Fibroblast of lung (primary cell): ENCODE measurements at regions not wholly inside any gene's neighbourhood (a gene's known extent, or its start where the extent isn't known, plus 50 kb on each side); places are given as distances from the start of the nearest gene placed in this dataset.

Source experiments
- CTCF ChIP-seq, 2 donors: IDR thresholded peaks in 1 of 2; conservative IDR thresholded peaks in 1 of 2; 1 replicate in 1 of 2; 2 replicates in 1 of 2; pipeline ENCODE4 v1.5.1; 2011 to 2012; ENCODE audit warnings: low read length in 2 of 2, control low read depth in 1 of 2, inconsistent platforms in 1 of 2, low read depth in 1 of 2, mild to moderate bottlenecking in 1 of 2
- EZH2 ChIP-seq: IDR thresholded peaks from 2 replicates; pipeline ENCODE4 v1.5.1; 2012; ENCODE audit warnings: low read length, control low read depth, mild to moderate bottlenecking; ENCODE audit errors: missing control alignments

GRCh38 chr6:140009286-140009685 is 634.8 kb upstream of the CITED2 start:
- TF ChIP-seq CTCF (conservative IDR thresholded peaks at IDR 0.05 in 1 of 2, IDR thresholded peaks at IDR 0.05 in 1 of 2; ENCODE audit: low read depth in 1 of 2, low read length in 2 of 2) (no peak), EZH2 (no peak)
